Tibial nerve (tissue), 4 donors: ENCODE measurements at regions not wholly inside any gene's neighbourhood (a gene's known extent, or its start where the extent isn't known, plus 50 kb on each side); places are given as distances from the start of the nearest gene placed in this dataset.

Experiments
- EP300 ChIP-seq, 2 donors: sonication (generic); formaldehyde crosslinking; IDR thresholded peaks; one replicate each; pipeline ENCODE4 v1.6.1; 2017; ENCODE audit warnings: antibody characterized with exemption in 2 of 2, mild to moderate bottlenecking in 1 of 2
- POLR2A ChIP-seq, 2 donors: fragments of 450-650 bp; IDR thresholded peaks; one replicate each; pipeline ENCODE4 v1.6.1; 2017; ENCODE audit warnings: antibody characterized with exemption in 2 of 2, mild to moderate bottlenecking in 2 of 2, moderate library complexity in 2 of 2
- TF ChIP-seq, protein P1 (sequence below), 5 experiments: fragments of 200-600 bp in 3 of 5; fragments of 450-650 bp in 2 of 5; sonication (generic) in 3 of 5; IDR thresholded peaks; one replicate each; pipeline ENCODE4 v1.5.1; 2016 to 2019; ENCODE audit warnings: antibody characterized with exemption in 5 of 5, mild to moderate bottlenecking in 3 of 5, moderate library complexity in 2 of 5

DNA sequence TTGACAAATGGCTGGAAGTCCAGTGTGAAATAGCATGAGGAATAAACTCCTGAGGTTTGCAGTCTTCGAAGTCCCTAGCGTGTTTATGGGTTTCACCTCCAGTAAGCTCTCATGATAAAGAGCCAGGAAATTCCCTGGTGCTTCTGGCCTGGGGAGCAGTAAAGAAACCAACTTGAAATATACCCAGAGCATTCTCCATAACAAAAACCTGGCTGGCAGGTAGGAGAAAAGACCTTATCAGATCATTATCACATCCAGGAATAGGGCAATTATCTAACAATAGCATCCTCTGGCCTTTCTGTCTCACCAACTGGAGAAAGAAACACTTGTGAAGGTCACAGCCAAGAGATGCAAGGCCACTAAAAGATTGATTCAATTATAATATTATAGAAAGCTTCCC, 513.6 kb upstream of the LRRTM4 start:
- TF ChIP-seq POLR2A (IDR thresholded peaks at IDR 0.05) (no peak), EP300 (IDR thresholded peaks at IDR 0.05) (no peak)
- TF ChIP-seq, protein P1, sequence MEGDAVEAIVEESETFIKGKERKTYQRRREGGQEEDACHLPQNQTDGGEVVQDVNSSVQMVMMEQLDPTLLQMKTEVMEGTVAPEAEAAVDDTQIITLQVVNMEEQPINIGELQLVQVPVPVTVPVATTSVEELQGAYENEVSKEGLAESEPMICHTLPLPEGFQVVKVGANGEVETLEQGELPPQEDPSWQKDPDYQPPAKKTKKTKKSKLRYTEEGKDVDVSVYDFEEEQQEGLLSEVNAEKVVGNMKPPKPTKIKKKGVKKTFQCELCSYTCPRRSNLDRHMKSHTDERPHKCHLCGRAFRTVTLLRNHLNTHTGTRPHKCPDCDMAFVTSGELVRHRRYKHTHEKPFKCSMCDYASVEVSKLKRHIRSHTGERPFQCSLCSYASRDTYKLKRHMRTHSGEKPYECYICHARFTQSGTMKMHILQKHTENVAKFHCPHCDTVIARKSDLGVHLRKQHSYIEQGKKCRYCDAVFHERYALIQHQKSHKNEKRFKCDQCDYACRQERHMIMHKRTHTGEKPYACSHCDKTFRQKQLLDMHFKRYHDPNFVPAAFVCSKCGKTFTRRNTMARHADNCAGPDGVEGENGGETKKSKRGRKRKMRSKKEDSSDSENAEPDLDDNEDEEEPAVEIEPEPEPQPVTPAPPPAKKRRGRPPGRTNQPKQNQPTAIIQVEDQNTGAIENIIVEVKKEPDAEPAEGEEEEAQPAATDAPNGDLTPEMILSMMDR (IDR thresholded peaks at IDR 0.05), result no peak
